GM23338 (cell line): ENCODE measurements at regions not wholly inside any gene's neighbourhood (a gene's known extent, or its start where the extent isn't known, plus 50 kb on each side); places are given as distances from the start of the nearest gene placed in this dataset.

Experiments
- POLR2AphosphoS5 ChIP-seq: IDR thresholded peaks from 2 replicates; pipeline ENCODE4 v1.6.1; 2016; ENCODE audit warnings: antibody characterized with exemption, low read depth
- TF ChIP-seq, protein P1 (sequence below), 2 experiments: fragments of 200-600 bp in 1 of 2; sonication (generic) in 1 of 2; conservative IDR thresholded peaks; 2 replicates each; pipeline versions ENCODE4 v1.5.1 to v1.6.1; 2016 to 2017; ENCODE audit warnings: antibody characterized with exemption in 2 of 2, low read depth in 2 of 2, mild to moderate bottlenecking in 2 of 2, moderate library complexity in 1 of 2

DNA sequence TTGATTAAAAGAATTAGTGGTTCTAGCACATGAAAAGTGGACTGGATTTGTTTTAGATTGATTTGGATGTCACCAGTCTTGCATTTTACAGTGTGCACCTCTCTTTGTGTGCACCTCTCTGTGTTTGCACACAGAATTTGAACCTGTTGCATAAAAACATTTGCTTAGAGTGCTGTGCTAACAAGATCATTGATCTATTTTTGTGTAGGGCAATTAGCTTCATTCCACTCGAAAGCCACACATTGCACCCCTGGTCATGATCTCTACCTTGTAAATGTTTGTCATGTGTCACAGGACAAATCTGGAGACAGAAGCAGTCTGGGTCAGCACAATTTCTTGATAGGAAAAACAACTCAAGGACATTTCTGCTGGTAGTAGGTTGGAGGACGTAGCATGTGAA is 258.7 kb upstream of the LINC00305 start:
- TF ChIP-seq, protein P1, sequence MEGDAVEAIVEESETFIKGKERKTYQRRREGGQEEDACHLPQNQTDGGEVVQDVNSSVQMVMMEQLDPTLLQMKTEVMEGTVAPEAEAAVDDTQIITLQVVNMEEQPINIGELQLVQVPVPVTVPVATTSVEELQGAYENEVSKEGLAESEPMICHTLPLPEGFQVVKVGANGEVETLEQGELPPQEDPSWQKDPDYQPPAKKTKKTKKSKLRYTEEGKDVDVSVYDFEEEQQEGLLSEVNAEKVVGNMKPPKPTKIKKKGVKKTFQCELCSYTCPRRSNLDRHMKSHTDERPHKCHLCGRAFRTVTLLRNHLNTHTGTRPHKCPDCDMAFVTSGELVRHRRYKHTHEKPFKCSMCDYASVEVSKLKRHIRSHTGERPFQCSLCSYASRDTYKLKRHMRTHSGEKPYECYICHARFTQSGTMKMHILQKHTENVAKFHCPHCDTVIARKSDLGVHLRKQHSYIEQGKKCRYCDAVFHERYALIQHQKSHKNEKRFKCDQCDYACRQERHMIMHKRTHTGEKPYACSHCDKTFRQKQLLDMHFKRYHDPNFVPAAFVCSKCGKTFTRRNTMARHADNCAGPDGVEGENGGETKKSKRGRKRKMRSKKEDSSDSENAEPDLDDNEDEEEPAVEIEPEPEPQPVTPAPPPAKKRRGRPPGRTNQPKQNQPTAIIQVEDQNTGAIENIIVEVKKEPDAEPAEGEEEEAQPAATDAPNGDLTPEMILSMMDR (conservative IDR thresholded peaks at IDR 0.05; ENCODE audit: low read depth in 2 of 2), result no peak
- no peak for TF ChIP-seq POLR2AphosphoS5
